ENCODE measurements at regions not wholly inside any gene's neighbourhood (a gene's known extent, or its start where the extent isn't known, plus 50 kb on each side); places are given as distances from the start of the nearest gene placed in this dataset.
"Not testable (repeated sequence)": the region's sequence is repeated elsewhere in the genome, so short reads cannot be mapped to it uniquely, and the experiment has no call there.

DNA sequence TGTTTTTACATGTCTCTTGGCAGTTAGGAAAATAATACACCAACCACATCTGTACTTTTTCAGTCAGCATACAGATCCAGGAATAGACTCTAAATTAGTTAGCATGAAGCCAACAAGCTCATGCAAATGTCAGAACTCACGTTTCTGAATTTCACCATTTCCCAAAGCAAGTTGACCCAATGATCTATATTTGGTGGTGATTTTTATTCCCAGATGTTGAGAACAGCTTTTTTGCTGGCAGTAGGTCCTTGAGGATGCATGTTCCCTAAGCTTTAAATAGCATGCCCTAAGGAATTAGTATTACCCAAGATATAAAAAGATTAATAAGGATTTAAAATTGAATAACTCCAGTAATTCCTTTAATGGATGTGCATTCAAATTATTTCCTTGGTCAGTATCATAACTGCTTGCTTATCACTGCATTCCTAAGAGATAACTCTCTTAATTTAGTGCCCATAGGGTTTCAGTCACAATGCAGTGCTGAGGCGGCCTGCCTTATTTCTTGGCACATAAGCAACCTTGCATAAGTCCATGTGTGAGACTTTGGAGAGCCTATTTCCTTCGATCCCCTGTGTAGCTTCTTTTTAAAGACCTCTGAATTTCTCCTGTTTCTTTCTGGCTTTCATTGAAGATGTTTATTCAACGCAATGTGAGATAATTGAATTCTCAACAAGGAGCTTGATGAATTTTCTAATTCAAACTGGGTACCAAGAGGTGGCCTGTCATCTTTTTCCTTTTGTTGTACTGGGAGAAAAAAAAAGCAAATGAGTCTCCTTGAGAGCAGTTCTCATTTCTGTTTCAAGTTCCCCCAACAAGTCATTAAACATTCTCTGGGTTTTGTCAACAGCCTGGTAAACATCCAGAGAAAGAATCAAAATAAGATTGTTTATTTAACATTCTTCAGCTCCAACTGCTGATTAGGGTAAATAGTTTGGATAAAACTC is 135.3 kb upstream of the MEOX2 start:
- intact Hi-C loops (cut with micrococcal nuclease) = no loop called here
- no peak for DNase-seq (ENCODE audit: unreplicated experiment)
- Mint-ChIP-seq H3K9me3 (ENCODE audit: unreplicated experiment) (no peaks in the 10 kb centered on the region), H3K27ac (ENCODE audit: low read depth, unreplicated experiment) (no peak overlapping the region), H3K27me3 (ENCODE audit: insufficient read depth, unreplicated experiment) (peaks cover 43% of the 10 kb centered on the region), H3K36me3 (ENCODE audit: insufficient read depth, unreplicated experiment) (peaks cover 7% of the 10 kb centered on the region), H3K4me1 (ENCODE audit: insufficient read depth, unreplicated experiment) (no peaks in the 10 kb centered on the region), H3K4me3 (ENCODE audit: unreplicated experiment) (no peak overlapping the region)
- BruUV-seq (replicated peaks) = no TSS peak
- CTCF ChIA-PET = interaction anchor here (0.5 kb wide), 1 partner anchor 247 kb away, joined by 3 read pairs; no protein-coding TSS in a partner anchor
- TF ChIP-seq, protein P1, sequence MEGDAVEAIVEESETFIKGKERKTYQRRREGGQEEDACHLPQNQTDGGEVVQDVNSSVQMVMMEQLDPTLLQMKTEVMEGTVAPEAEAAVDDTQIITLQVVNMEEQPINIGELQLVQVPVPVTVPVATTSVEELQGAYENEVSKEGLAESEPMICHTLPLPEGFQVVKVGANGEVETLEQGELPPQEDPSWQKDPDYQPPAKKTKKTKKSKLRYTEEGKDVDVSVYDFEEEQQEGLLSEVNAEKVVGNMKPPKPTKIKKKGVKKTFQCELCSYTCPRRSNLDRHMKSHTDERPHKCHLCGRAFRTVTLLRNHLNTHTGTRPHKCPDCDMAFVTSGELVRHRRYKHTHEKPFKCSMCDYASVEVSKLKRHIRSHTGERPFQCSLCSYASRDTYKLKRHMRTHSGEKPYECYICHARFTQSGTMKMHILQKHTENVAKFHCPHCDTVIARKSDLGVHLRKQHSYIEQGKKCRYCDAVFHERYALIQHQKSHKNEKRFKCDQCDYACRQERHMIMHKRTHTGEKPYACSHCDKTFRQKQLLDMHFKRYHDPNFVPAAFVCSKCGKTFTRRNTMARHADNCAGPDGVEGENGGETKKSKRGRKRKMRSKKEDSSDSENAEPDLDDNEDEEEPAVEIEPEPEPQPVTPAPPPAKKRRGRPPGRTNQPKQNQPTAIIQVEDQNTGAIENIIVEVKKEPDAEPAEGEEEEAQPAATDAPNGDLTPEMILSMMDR (IDR thresholded peaks at IDR 0.05; ENCODE audit: unreplicated experiment) = no peak
- POLR2A ChIA-PET = interaction anchor here (0.7 kb wide), 1 partner anchor 30 kb away, joined by 3 read pairs; no protein-coding TSS in a partner anchor

DNA sequence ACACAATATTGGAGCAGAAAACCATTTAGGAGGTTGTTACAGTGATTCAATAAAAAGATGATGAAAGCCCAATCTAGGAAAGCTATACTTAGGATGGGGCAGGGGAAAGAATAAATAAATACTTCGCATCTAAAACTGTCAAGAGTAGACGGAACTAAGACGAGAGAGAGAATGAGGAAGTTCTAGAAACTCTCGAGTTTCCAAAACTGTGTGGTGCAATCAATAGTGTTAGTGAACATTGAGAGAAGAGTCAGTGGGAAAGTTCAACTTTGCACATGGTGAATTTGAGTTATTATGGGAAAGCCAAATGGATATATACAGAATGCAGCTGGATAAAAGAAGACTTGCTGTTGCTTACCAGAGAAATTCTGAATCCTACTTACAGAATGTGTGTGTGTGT is 133.8 kb upstream of the MEOX2 start:
- TF ChIP-seq, protein P1 (IDR thresholded peaks at IDR 0.05; ENCODE audit: unreplicated experiment) = no peak
- Mint-ChIP-seq H3K27me3 (ENCODE audit: insufficient read depth, unreplicated experiment) (peaks cover 50% of the 10 kb centered on the region), H3K4me3 (ENCODE audit: unreplicated experiment) (no peak overlapping the region), H3K36me3 (ENCODE audit: insufficient read depth, unreplicated experiment) (no peaks in the 10 kb centered on the region), H3K4me1 (ENCODE audit: insufficient read depth, unreplicated experiment) (no peaks in the 10 kb centered on the region), H3K9me3 (ENCODE audit: unreplicated experiment) (no peaks in the 10 kb centered on the region), H3K27ac (ENCODE audit: low read depth, unreplicated experiment) (no peak overlapping the region)
- POLR2A ChIA-PET = no interaction called here
- no peak for DNase-seq (ENCODE audit: unreplicated experiment)
- intact Hi-C loops (cut with micrococcal nuclease) = no loop called here
- CTCF ChIA-PET = interaction anchor here (0.6 kb wide), 1 partner anchor 188 kb away, joined by 3 read pairs; no protein-coding TSS in a partner anchor
- no TSS peak for BruUV-seq (replicated peaks)

DNA sequence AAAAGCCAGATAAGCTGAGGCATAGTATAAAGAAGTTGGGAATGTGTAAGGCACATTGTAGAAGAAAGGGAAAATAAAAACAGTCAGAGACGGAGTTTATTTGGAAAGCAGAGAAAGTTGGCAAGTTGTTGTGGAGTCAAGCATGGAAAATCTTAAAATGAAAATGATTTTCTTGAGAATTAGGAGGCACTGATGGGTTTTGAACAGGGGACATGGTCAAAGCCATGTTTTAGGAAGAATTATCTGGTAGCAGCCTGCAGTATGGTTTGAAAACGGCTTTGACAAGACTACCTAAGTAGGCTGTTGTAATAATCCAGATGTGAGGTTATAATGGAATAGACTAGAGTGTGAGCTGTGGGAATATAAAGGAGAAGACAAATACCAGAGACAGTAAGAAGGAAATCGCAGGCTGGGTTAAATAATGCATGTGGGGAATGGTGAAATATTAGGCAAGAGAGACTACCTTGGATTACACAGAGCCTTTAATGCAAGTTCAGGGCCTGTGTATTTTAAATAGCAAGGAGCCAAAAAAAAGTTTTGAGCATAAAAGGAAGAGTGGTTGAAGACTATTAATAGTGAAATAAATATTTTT is 130.4 kb upstream of the MEOX2 start:
- no peak for DNase-seq (ENCODE audit: unreplicated experiment)
- TF ChIP-seq, protein P1 (IDR thresholded peaks at IDR 0.05; ENCODE audit: unreplicated experiment) = no peak
- H3K4me3 Mint-ChIP-seq (ENCODE audit: unreplicated experiment) = no peak overlapping the region
- H3K36me3 Mint-ChIP-seq (ENCODE audit: insufficient read depth, unreplicated experiment) = no peaks in the 10 kb centered on the region
- peaks cover 40% of the 10 kb centered on the region for H3K27me3 Mint-ChIP-seq (ENCODE audit: insufficient read depth, unreplicated experiment)
- CTCF ChIA-PET = no interaction called here
- H3K9me3 Mint-ChIP-seq (ENCODE audit: unreplicated experiment) = no peaks in the 10 kb centered on the region
- no peak overlapping the region for H3K27ac Mint-ChIP-seq (ENCODE audit: low read depth, unreplicated experiment)
- POLR2A ChIA-PET = no interaction called here
- intact Hi-C loops (cut with micrococcal nuclease) = no loop called here
- H3K4me1 Mint-ChIP-seq (ENCODE audit: insufficient read depth, unreplicated experiment) = no peaks in the 10 kb centered on the region
- BruUV-seq (replicated peaks) = no TSS peak

DNA sequence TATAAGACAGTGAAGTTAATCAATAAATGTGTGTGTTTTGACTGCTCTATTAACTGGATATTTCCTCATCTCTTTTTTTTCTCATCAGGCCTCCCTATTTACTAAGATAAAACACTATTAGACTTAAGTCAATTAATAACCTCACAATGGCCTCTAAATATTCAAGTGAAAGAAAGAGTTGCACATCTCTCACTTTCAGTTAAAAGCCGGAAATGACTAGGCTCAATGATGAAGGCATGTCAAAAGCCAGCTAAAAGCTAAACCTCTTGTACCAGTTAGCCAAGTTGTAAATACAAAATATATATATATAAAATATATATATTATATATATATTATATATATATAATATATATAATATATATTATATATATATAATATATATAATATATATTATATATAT is 127.0 kb upstream of the MEOX2 start:
- ChIA-PET POLR2A (no interaction called here), CTCF (interaction anchor here (0.6 kb wide), 1 partner anchor 772 kb away, joined by 3 read pairs; no protein-coding TSS in a partner anchor)
- BruUV-seq (replicated peaks) = no TSS peak
- Mint-ChIP-seq H3K27me3 (ENCODE audit: insufficient read depth, unreplicated experiment) (peaks cover 35% of the 10 kb centered on the region), H3K4me3 (ENCODE audit: unreplicated experiment) (no peak overlapping the region), H3K36me3 (ENCODE audit: insufficient read depth, unreplicated experiment) (no peaks in the 10 kb centered on the region), H3K4me1 (ENCODE audit: insufficient read depth, unreplicated experiment) (no peaks in the 10 kb centered on the region), H3K27ac (ENCODE audit: low read depth, unreplicated experiment) (no peak overlapping the region), H3K9me3 (ENCODE audit: unreplicated experiment) (no peaks in the 10 kb centered on the region)
- no peak for DNase-seq (ENCODE audit: unreplicated experiment)
- TF ChIP-seq, protein P1 (IDR thresholded peaks at IDR 0.05; ENCODE audit: unreplicated experiment) = no peak
- intact Hi-C loops (cut with micrococcal nuclease) = no loop called here

DNA sequence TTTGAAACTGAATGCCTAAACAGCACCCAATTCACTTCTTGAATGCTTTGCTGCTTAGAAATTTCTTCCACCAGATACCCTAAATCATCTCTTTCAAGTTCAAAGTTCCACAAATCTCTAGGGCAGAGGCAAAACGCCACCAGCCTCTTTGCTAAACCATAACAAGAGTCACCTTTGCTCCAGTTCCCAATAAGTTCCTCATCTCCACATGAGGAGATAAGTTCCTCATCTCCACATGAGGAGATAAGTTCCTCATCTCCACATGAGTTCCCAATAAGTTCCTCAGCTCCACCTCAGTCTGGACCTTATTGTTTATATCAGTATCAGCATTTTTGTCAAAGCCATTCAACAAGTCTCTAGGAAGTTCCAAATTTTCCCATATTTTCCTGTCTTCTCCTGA is 123.9 kb upstream of the MEOX2 start:
- H3K4me1 Mint-ChIP-seq (ENCODE audit: insufficient read depth, unreplicated experiment); BruUV-seq (replicated peaks); H3K27ac Mint-ChIP-seq (ENCODE audit: low read depth, unreplicated experiment); H3K36me3 Mint-ChIP-seq (ENCODE audit: insufficient read depth, unreplicated experiment); CTCF ChIA-PET; POLR2A ChIA-PET; DNase-seq (ENCODE audit: unreplicated experiment); intact Hi-C loops (cut with micrococcal nuclease); H3K9me3 Mint-ChIP-seq (ENCODE audit: unreplicated experiment); H3K4me3 Mint-ChIP-seq (ENCODE audit: unreplicated experiment): not testable (repeated sequence)
- peaks cover 33% of the 10 kb centered on the region for H3K27me3 Mint-ChIP-seq (ENCODE audit: insufficient read depth, unreplicated experiment)

- DNase-seq (ENCODE audit: unreplicated experiment); H3K4me1 Mint-ChIP-seq (ENCODE audit: insufficient read depth, unreplicated experiment); intact Hi-C loops (cut with micrococcal nuclease); BruUV-seq (replicated peaks); POLR2A ChIA-PET; H3K9me3 Mint-ChIP-seq (ENCODE audit: unreplicated experiment); H3K27ac Mint-ChIP-seq (ENCODE audit: low read depth, unreplicated experiment); CTCF ChIA-PET; H3K36me3 Mint-ChIP-seq (ENCODE audit: insufficient read depth, unreplicated experiment); H3K4me3 Mint-ChIP-seq (ENCODE audit: unreplicated experiment): not testable (repeated sequence)
- peaks cover 37% of the 10 kb centered on the region for H3K27me3 Mint-ChIP-seq (ENCODE audit: insufficient read depth, unreplicated experiment)
These were observed 123.5 kb upstream of the MEOX2 start for GRCh38 chr7:15809936-15810335.
